Limb (tissue), 2 donors: ENCODE measurements at regions not wholly inside any gene's neighbourhood (a gene's known extent, or its start where the extent isn't known, plus 50 kb on each side); places are given as distances from the start of the nearest gene placed in this dataset.

ENCODE experiments used
- DNase-seq, 2 donors: peaks; one replicate each; pipeline ENCODE4 v3.0.0-alpha.2; 2016; ENCODE audit errors: extremely low spot score in 2 of 2

DNA sequence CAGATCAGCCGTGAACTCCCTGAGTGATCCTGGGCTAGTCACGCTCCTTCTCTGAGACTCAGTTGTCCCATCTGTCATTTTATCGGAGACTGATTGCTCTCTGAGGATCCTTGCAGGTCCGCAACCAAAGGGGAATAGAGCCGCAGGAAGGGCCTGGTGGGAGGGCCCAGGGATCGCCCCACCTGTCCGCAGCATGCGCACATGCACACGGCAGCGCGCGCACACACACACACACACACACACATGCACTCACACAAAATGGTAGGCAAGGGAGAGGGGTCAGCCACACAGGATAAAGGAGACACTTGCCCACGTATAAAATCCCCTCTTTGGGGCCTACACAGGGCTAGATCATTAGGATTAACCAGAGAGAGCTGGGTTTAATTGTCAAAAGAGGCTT is 95.6 kb upstream of the FOXP4 start:
- DNase-seq: no peak

- peak in 1 of 2 donors; percentile 61 for DNase-seq
These were observed 95.1 kb upstream of the FOXP4 start for GRCh38 chr6:41451039-41451438.

- DNase-seq: peak; percentile 71 to 82
These were observed 94.5 kb upstream of the FOXP4 start for GRCh38 chr6:41451515-41452163.

DNA sequence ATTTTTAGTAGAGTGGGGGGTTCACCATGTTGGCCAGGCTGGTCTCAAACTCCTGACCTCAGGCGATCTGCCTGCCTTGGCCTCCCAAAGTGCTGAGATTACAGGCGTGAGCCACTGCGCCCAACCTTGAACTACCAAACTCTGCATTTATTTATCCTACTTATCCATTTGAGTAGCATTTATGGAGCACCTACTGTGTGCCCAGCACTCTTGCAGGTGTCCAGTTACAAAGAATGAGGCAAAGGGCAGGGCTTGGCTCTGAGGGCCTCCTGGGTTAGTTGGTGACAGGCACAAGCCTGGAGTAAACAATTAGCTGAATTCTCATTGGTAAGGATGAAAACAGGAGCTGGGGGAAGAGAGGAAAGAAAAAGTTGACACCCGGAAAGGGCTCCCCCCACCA is 93.4 kb upstream of the FOXP4 start:
- DNase-seq: no peak

DNA sequence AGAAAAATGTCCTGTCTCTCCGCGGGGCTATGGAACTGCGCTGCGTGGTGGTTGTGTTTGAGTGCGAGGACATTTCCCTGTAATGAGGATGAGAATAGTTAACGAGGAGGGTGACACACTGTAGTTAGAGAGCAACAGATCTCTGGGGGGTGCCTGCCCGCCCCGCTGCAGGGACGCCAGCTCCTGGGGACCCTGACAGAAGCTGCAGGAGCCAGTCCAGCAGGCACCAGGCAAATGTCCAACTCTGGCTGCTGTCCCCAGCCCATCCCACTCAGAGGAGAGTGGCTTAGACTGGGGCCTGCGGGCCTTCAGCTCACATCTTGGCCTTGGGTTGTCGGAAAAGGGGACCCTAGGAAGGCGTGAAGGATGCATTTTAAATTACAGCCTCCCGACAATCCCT is 92.9 kb upstream of the FOXP4 start:
- DNase-seq: no peak

DNA sequence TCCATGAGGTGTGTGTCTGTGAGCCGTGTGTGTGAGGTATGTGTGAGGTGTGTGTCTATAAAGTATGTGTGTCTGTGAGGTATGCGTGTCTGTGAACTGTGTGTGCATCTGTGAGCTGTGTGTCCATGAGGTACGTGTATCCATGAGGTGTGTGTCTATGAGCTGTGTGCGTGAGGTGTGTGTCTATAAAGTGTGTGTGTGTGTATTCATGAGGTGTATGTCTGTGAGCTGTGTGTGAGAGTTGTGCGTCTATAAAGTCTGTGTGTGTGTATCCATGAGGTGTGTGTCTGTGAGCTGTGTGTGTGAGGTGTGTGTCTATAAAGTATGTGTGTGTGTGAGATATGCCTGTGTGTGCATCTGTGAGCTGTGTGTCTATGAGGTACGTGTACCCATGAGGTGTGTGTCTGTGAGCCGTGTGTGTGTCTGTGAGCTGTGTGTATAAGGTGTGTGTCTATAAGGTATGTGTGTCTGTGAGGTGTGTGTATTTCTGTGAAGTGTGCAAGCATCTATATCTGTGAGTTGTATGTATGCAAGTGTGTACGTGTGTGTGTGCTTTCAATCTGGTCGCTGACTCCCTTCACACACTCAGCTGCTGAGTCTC is 91.9 kb upstream of the FOXP4 start:
- DNase-seq: no peak

GRCh38 chr6:41455410-41455809 is 90.8 kb upstream of the FOXP4 start:
- DNase-seq: no peak

DNA sequence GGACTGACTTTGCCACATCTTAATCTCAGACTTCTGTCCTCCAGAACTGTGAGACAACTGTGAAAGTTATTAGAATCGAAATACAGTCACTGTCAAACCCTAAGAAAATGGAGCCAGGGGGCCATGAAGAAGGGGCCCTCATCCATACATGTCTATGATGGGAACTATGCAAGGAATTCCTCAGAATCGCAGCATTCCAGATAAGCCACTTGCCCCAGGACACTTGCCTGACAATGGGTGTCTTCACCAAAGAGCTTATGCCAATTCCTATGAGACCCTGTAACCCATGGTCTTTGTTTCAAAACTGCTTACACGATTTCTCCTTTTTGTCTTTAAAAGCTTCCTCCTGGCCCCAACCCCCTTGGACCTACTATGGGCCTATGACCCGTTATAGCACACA is 90.4 kb upstream of the FOXP4 start:
- DNase-seq: no peak

DNA sequence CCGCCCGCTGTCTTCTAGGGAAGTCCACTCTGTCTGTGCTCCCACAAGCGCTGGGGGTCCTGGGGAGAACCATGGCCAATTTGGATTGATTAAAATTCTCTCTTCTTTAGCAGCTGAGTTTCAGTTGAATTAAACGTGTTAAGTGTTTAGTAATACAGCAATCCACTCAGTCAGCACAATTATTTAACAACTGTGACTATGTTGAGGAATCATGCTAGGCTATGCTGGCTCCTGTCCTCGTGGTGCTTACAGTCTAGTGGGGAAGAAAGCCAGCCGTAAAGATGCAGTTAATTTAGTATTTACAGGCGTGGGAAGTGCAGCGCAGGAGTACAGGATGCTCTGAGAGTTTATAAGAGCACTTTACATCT is 88.9 kb upstream of the FOXP4 start:
- no peak for DNase-seq

DNA sequence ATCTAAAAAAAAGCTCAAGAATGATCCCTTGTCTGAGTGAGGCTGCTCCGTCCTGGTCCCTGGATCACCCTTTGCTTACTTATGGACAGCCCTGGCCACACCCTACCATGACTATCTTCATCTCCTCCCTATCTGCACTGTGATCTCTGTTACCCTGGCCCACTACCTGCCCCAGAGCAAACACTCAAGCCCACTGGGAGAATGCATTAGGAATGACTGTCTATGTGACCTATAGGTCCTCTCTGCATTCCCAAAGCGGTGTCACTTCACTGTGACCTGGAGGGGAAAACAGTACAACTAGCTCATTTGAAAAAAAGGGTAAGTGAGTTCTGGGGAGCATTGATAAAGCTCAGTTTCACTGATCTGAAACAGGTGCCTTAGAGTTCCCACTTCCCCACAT is 86.4 kb upstream of the FOXP4 start:
- no peak for DNase-seq

- DNase-seq: no peak
These were observed 85.3 kb upstream of the FOXP4 start for GRCh38 chr6:41460742-41461336.

GRCh38 chr6:41462033-41462432 is 84.1 kb upstream of the FOXP4 start:
- no peak for DNase-seq

GRCh38 chr6:41463062-41463930 is 82.9 kb upstream of the FOXP4 start:
- DNase-seq: no peak

GRCh38 chr6:41464019-41464418 is 82.2 kb upstream of the FOXP4 start:
- no peak for DNase-seq

DNA sequence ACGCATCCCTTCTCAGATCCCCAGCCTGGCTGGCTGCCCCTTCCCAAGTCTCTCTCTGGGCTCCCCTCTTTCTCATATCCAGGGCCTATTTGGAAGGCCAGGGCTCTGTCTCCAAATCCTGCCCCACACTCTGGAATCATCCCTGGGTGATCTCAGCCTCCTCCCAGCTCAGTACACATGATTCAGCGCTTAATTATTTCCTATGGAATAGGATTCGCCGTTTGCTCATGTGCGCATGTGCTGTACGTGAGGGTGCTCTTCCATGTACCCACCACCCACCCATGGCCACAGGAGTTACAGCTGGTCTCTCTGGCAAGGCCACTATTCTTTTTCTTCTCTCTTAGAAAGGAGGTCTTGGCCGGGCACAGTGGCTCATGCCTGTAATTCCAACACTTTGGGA is 81.7 kb upstream of the FOXP4 start:
- DNase-seq: no peak

GRCh38 chr6:41466437-41466990 is 79.7 kb upstream of the FOXP4 start:
- DNase-seq: no peak

GRCh38 chr6:41467061-41467460 is 79.1 kb upstream of the FOXP4 start:
- DNase-seq: no peak

GRCh38 chr6:41467627-41468404 is 78.4 kb upstream of the FOXP4 start:
- DNase-seq: no peak

GRCh38 chr6:41469156-41470028 is 76.8 kb upstream of the FOXP4 start:
- DNase-seq: no peak

- DNase-seq: peak in 1 of 2 donors; percentile 55
These were observed 76.2 kb upstream of the FOXP4 start for GRCh38 chr6:41470029-41470330.
